ENCODE measurements at regions not wholly inside any gene's neighbourhood (a gene's known extent, or its start where the extent isn't known, plus 50 kb on each side); places are given as distances from the start of the nearest gene placed in this dataset.

DNA sequence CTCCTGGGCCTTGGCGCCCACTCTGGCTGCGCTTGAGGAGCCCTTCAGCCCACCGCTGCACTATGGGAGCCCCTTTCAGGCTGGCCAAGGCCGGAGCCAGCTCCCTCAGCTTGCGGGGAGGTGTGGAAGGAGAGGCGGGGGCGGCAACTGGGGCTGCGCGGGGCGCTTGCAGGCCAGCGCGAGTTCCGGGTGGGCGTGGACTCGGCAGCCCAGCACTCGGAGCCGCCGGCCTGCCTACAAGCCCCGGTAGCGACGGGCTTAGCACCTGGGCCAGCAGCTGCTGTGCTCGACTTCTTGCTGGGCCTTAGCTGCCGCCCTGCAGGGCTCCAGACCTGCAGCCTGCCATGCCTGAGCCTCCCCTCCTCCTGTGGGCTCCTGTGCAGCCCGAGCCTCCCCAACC lies 141.5 kb upstream of the SLC39A10 start:
- Mint-ChIP-seq H3K4me3 (no peak overlapping the region), H3K4me1 (peaks cover 10% of the 10 kb centered on the region), H3K27ac (no peak overlapping the region), H3K27me3 (ENCODE audit: low read depth in 3 of 3) (peaks cover 0 to 6% (median 1%) of the 10 kb centered on the region in 3 donors), H3K9me3 (peaks cover 0 to 9% (median 5%) of the 10 kb centered on the region in 7 donors), H3K36me3 (no peaks in the 10 kb centered on the region)
- intact Hi-C loops (cut with micrococcal nuclease): no loop called here
- WGBS (ENCODE audit: insufficient coverage): 95% methylated on average over 13 of the region's 24 CpGs
- Histone ChIP-seq H3K79me2 (ENCODE audit: insufficient read depth, low read length) (no peaks in the 10 kb centered on the region), H3K27ac (ENCODE audit: low read depth in 1 of 2, low read length in 2 of 2) (no peak overlapping the region), H3K27me3 (ENCODE audit: control insufficient read depth in 2 of 2, insufficient read depth in 2 of 2, low read length in 2 of 2) (no peaks in the 10 kb centered on the region), H3K9me3 (replicated peaks in 1 of 2; ENCODE audit: control insufficient read depth in 1 of 2, insufficient read depth in 1 of 2, low read length in 2 of 2) (peaks cover 0 to 2% of the 10 kb centered on the region in 2 donors), H3K9ac (ENCODE audit: insufficient read depth, low read length, poor library complexity, severe bottlenecking) (no peak overlapping the region), H3K4me2 (replicated peaks; ENCODE audit: extremely low read depth, low read length, poor library complexity, severe bottlenecking) (no peak overlapping the region), H2AFZ (ENCODE audit: insufficient read depth, low read depth, low read length, poor library complexity, severe bottlenecking) (no peak overlapping the region), H4K20me1 (ENCODE audit: insufficient read depth, low read length) (no peaks in the 10 kb centered on the region), H3K36me3 (replicated peaks in 1 of 2; ENCODE audit: control insufficient read depth in 1 of 2, insufficient read depth in 2 of 2, low read length in 2 of 2) (no peaks in the 10 kb centered on the region), H3K4me1 (ENCODE audit: control insufficient read depth in 1 of 2, insufficient read depth in 2 of 2, low read length in 2 of 2) (peaks cover 8 to 10% of the 10 kb centered on the region in 2 donors), H3K4me3 (replicated peaks in 1 of 3; ENCODE audit: low read depth in 2 of 3, low read length in 3 of 3) (no peak overlapping the region)
- DNase-seq: no peak
- TF ChIP-seq, protein P1, sequence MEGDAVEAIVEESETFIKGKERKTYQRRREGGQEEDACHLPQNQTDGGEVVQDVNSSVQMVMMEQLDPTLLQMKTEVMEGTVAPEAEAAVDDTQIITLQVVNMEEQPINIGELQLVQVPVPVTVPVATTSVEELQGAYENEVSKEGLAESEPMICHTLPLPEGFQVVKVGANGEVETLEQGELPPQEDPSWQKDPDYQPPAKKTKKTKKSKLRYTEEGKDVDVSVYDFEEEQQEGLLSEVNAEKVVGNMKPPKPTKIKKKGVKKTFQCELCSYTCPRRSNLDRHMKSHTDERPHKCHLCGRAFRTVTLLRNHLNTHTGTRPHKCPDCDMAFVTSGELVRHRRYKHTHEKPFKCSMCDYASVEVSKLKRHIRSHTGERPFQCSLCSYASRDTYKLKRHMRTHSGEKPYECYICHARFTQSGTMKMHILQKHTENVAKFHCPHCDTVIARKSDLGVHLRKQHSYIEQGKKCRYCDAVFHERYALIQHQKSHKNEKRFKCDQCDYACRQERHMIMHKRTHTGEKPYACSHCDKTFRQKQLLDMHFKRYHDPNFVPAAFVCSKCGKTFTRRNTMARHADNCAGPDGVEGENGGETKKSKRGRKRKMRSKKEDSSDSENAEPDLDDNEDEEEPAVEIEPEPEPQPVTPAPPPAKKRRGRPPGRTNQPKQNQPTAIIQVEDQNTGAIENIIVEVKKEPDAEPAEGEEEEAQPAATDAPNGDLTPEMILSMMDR (IDR thresholded peaks at IDR 0.05): no peak

DNA sequence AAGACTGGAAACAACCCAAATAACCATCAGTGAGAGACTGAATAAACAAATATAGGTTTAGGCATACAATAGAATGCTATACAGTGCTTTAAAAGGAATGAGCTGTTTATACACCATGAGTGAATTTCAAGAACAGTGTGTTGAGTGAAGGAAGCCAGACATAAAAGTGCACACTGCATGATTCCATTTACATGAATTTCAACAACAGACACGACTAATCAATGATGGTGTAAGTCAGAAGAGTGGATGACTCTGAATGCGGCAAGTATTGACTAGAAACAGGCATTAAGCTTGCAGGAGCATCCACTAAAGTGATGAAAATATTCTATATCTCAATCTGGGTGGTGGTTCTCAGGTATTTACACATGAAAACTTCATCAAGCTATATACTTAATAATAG lies 142.7 kb upstream of the SLC39A10 start:
- peaks cover 0 to 3% (median 1%) of the 10 kb centered on the region in 3 donors for H3K27me3 Mint-ChIP-seq (ENCODE audit: low read depth in 3 of 3)
- Histone ChIP-seq H3K27me3 (ENCODE audit: control insufficient read depth in 2 of 2, insufficient read depth in 2 of 2, low read length in 2 of 2) (no peaks in the 10 kb centered on the region), H3K4me2 (replicated peaks; ENCODE audit: extremely low read depth, low read length, poor library complexity, severe bottlenecking) (no peak overlapping the region), H4K20me1 (ENCODE audit: insufficient read depth, low read length) (no peaks in the 10 kb centered on the region), H3K79me2 (ENCODE audit: insufficient read depth, low read length) (no peaks in the 10 kb centered on the region), H3K4me1 (ENCODE audit: control insufficient read depth in 1 of 2, insufficient read depth in 2 of 2, low read length in 2 of 2) (peaks cover 14 to 17% of the 10 kb centered on the region in 2 donors), H2AFZ (ENCODE audit: insufficient read depth, low read depth, low read length, poor library complexity, severe bottlenecking) (no peak overlapping the region), H3K4me3 (replicated peaks in 1 of 3; ENCODE audit: low read depth in 2 of 3, low read length in 3 of 3) (no peak overlapping the region), H3K27ac (ENCODE audit: low read depth in 1 of 2, low read length in 2 of 2) (no peak overlapping the region), H3K36me3 (replicated peaks in 1 of 2; ENCODE audit: control insufficient read depth in 1 of 2, insufficient read depth in 2 of 2, low read length in 2 of 2) (no peaks in the 10 kb centered on the region), H3K9me3 (replicated peaks in 1 of 2; ENCODE audit: control insufficient read depth in 1 of 2, insufficient read depth in 1 of 2, low read length in 2 of 2) (peaks cover 0 to 2% of the 10 kb centered on the region in 2 donors), H3K9ac (ENCODE audit: insufficient read depth, low read length, poor library complexity, severe bottlenecking) (no peak overlapping the region)
- WGBS (ENCODE audit: insufficient coverage): no CpG with 5 or more reads among the region's 2 CpGs
- H3K9me3 Mint-ChIP-seq: peaks cover 0 to 9% (median 5%) of the 10 kb centered on the region in 7 donors
- H3K27ac Mint-ChIP-seq: no peak overlapping the region
- H3K36me3 Mint-ChIP-seq: no peaks in the 10 kb centered on the region
- intact Hi-C loops (cut with micrococcal nuclease): no loop called here
- DNase-seq: no peak
- TF ChIP-seq, protein P1 (IDR thresholded peaks at IDR 0.05): no peak
- peaks cover 17% of the 10 kb centered on the region for H3K4me1 Mint-ChIP-seq
- no peak overlapping the region for H3K4me3 Mint-ChIP-seq

Measured in CD14-positive monocyte (primary cell).